HepG2 (cell line): ENCODE measurements at regions not wholly inside any gene's neighbourhood (a gene's known extent, or its start where the extent isn't known, plus 50 kb on each side); places are given as distances from the start of the nearest gene placed in this dataset.

ENCODE experiments used
- ATAC-seq: fragments of 200-7000 bp; cut with Tn5 transposase; 3 replicates; pipeline ENCODE4 v1.9.1; 2020; ENCODE audit warnings: mild to moderate bottlenecking, moderate library complexity
- BruUV-seq: library from RNA; stranded (reverse); fragments of 400-500 nt; replicated peaks from 2 replicates; lab custom pipeline; 2021; lab: Mats Ljungman, UMichigan
- CTCF ChIA-PET: fragments of 300-600 bp; formaldehyde crosslinking; extraction: SDS; loops from one replicate; lab custom pipeline; 2021; ENCODE audit warnings: low total read pairs, inconsistent platforms, low intra/inter-chr PET ratio; lab: Yijun Ruan, JAX
- POLR2A ChIA-PET: fragments of 350-600 bp; sonication (Branson Sonifier 250); formaldehyde crosslinking; loops from one replicate; lab custom pipeline; 2020; ENCODE audit warnings: antibody characterized with exemption, inconsistent platforms; lab: Yijun Ruan, JAX
- DNase-seq: peaks from one replicate; pipeline ENCODE4 v3.0.0-alpha.2; 2015; ENCODE audit warnings: low spot score
- FAIRE-seq: peaks from 3 replicates; lab custom pipeline; 2011; peaks lifted over from hg19 to GRCh38; lab: Jason Lieb, UNC
- H2AFZ ChIP-seq: one replicate; pipeline ENCODE4 v1.6.1; 2011; ENCODE audit warnings: low read length, inconsistent platforms
- H3K27ac ChIP-seq: fragments of 300-600 bp; 3 replicates; pipeline ENCODE4 v1.8.0; 2011; ENCODE audit warnings: mixed run types, mild to moderate bottlenecking, mixed read lengths, low read length, inconsistent platforms; ENCODE audit not compliant: insufficient read depth; ENCODE audit errors: extremely low read length
- H3K27me3 ChIP-seq, 2 experiments: fragments of 200-600 bp in 1 of 2; 2 replicates in 1 of 2; 3 replicates in 1 of 2; pipeline versions ENCODE4 v1.6.0 to v1.8.0; 2011; ENCODE audit warnings: low read length in 2 of 2, mild to moderate bottlenecking in 2 of 2, moderate library complexity in 2 of 2, inconsistent platforms in 1 of 2; ENCODE audit not compliant: insufficient read depth in 2 of 2, control insufficient read depth in 1 of 2
- H3K36me3 ChIP-seq, 2 experiments: fragments of 200-600 bp in 1 of 2; replicated peaks in 1 of 2; 2 replicates in 1 of 2; 3 replicates in 1 of 2; pipeline versions ENCODE4 v1.5.1 to v1.8.0; 2011; ENCODE audit warnings: low read length in 2 of 2, inconsistent platforms in 1 of 2; ENCODE audit not compliant: insufficient read depth in 2 of 2, control insufficient read depth in 1 of 2
- H3K4me1 ChIP-seq: 2 replicates; pipeline ENCODE4 v1.5.1; 2012; ENCODE audit warnings: low read length, inconsistent platforms; ENCODE audit not compliant: insufficient read depth
- H3K4me2 ChIP-seq: 2 replicates; pipeline ENCODE4 v1.6.0; 2011; ENCODE audit warnings: low read depth, low read length, inconsistent platforms
- H3K4me3 ChIP-seq, 3 experiments: fragments of 200-600 bp in 1 of 3; sonication (generic), shearing (Covaris generic) in 1 of 3; replicated peaks in 1 of 3; 2 replicates each; pipeline ENCODE4 v1.5.1; 2011 to 2016; ENCODE audit warnings: low read length in 3 of 3, inconsistent platforms in 2 of 3, low read depth in 2 of 3, mild to moderate bottlenecking in 2 of 3, control low read depth in 1 of 3, mixed read lengths in 1 of 3; ENCODE audit not compliant: insufficient read depth in 1 of 3
- H3K79me2 ChIP-seq: one replicate; pipeline ENCODE4 v1.6.1; 2011; ENCODE audit warnings: low read length, inconsistent platforms; ENCODE audit not compliant: insufficient read depth
- H3K9ac ChIP-seq: 2 replicates; pipeline ENCODE4 v1.6.0; 2011; ENCODE audit warnings: mild to moderate bottlenecking, low read depth, low read length, inconsistent platforms; ENCODE audit not compliant: insufficient read depth
- H3K9me3 ChIP-seq: 2 replicates; pipeline ENCODE4 v1.5.1; 2012; ENCODE audit warnings: mild to moderate bottlenecking, low read length
- H4K20me1 ChIP-seq: 2 replicates; pipeline ENCODE4 v1.6.0; 2011; ENCODE audit warnings: inconsistent platforms, mild to moderate bottlenecking, low read length, moderate library complexity; ENCODE audit not compliant: insufficient read depth
- CTCF ChIP-seq: sonication (generic); formaldehyde crosslinking; IDR thresholded peaks from 2 replicates; pipeline ENCODE4 v1.5.0; 2020; ENCODE audit warnings: mild to moderate bottlenecking, missing genetic modification reagents, moderate library complexity
- ESRRA ChIP-seq: sonication (generic); formaldehyde crosslinking; IDR thresholded peaks from 2 replicates; pipeline ENCODE4 v1.5.1; 2020; ENCODE audit warnings: mild to moderate bottlenecking, low read depth, missing genetic modification reagents
- GABPA ChIP-seq, 2 experiments: IDR thresholded peaks; 2 replicates each; pipeline ENCODE4 v1.6.1; 2011 to 2016; ENCODE audit warnings: low read depth in 2 of 2, low read length in 1 of 2, missing biosample characterization in 1 of 2, missing genetic modification characterization in 1 of 2
- HNRNPL ChIP-seq: fragments of 200-400 bp; formaldehyde crosslinking; IDR thresholded peaks from 2 replicates; pipeline ENCODE4 v1.6.1; 2017; ENCODE audit warnings: mild to moderate bottlenecking, low read depth, low read length
- ISX ChIP-seq: sonication (generic); formaldehyde crosslinking; conservative IDR thresholded peaks from 2 replicates; pipeline ENCODE4 v1.5.0; 2020; ENCODE audit warnings: missing genetic modification reagents
- MAZ ChIP-seq, 2 experiments: sonication (generic) in 1 of 2; formaldehyde crosslinking in 1 of 2; IDR thresholded peaks; 2 replicates each; pipeline versions ENCODE4 v1.5.0 to v1.6.1; 2012 to 2020; ENCODE audit warnings: low read depth in 2 of 2, mild to moderate bottlenecking in 2 of 2, borderline replicate concordance in 1 of 2, improper control_type of control experiment in 1 of 2, low read length in 1 of 2, missing genetic modification reagents in 1 of 2, moderate library complexity in 1 of 2
- SNAPC5 ChIP-seq: sonication (generic); formaldehyde crosslinking; IDR thresholded peaks from 2 replicates; pipeline ENCODE4 v1.8.1; 2023; ENCODE audit warnings: mild to moderate bottlenecking, missing genetic modification reagents, borderline replicate concordance
- SNRNP70 ChIP-seq: fragments of 200-400 bp; formaldehyde crosslinking; IDR thresholded peaks from 2 replicates; pipeline ENCODE4 v1.6.1; 2017; ENCODE audit warnings: mild to moderate bottlenecking, low read depth, low read length, moderate library complexity
- USF2 ChIP-seq, 2 experiments: sonication (generic) in 1 of 2; formaldehyde crosslinking in 1 of 2; IDR thresholded peaks; 2 replicates each; pipeline versions ENCODE4 v1.5.1 to v1.6.1; 2011 to 2020; ENCODE audit warnings: borderline replicate concordance in 1 of 2, low read depth in 1 of 2, low read length in 1 of 2, mild to moderate bottlenecking in 1 of 2, missing genetic modification reagents in 1 of 2, moderate library complexity in 1 of 2
- ZFP41 ChIP-seq: sonication (generic); formaldehyde crosslinking; IDR thresholded peaks from 2 replicates; pipeline ENCODE4 v1.4.0; 2020; ENCODE audit warnings: mild to moderate bottlenecking, missing genetic modification reagents, borderline replicate concordance
- ZKSCAN5 ChIP-seq: sonication (generic); formaldehyde crosslinking; IDR thresholded peaks from 2 replicates; pipeline ENCODE4 v1.5.1; 2020; ENCODE audit warnings: mild to moderate bottlenecking, missing genetic modification reagents
- ZNF740 ChIP-seq: sonication (generic); formaldehyde crosslinking; IDR thresholded peaks from 2 replicates; pipeline ENCODE4 v1.4.0; 2020; ENCODE audit warnings: missing genetic modification reagents
- WGBS: methylation state at CpG from one replicate; pipeline ENCODE4 v1.1.6; 2017; ENCODE audit warnings: low lambda C conversion rate; 5-methylcytosine and 5-hydroxymethylcytosine counted together
- in situ Hi-C: cut with HindIII; loops from 2 replicates; pipeline ENCODE4 v1.10.0; 2017; ENCODE audit warnings: low pct_unique_long_range_greater_than_20kb; ENCODE audit not compliant: extremely low pct_ligation_motif_present
- intact Hi-C: fragments of 100-400 bp; cut with micrococcal nuclease; formaldehyde crosslinking; loops from one replicate; pipeline ENCODE4 v1.10.0; 2022; ENCODE audit not compliant: unreplicated experiment

- peak; percentile 25; the same call in 1 of the 2 replicates for TF ChIP-seq CTCF
- TF ChIP-seq GABPA (IDR thresholded peaks at IDR 0.05; ENCODE audit: low read depth, low read length) = peak; percentile 29; the same call in 1 of the 2 replicates
- peak; percentile 59; the same call in 1 of the 2 replicates for TF ChIP-seq GABPA (CRISPR knock-in tag; IDR thresholded peaks at IDR 0.05; ENCODE audit: low read depth)
- TF ChIP-seq ZFP41 (CRISPR knock-in tag) = no peak
- no peak for TF ChIP-seq ESRRA
These were observed 301.7 kb upstream of the RORA start (continued) for GRCh38 chr15:61530769-61531168.

GRCh38 chr15:61528581-61528910 is 299.4 kb upstream of the RORA start:
- CTCF ChIA-PET = no interaction called here
- Histone ChIP-seq H3K4me2 (no peak overlapping the region), H3K79me2 (no peaks in the 10 kb centered on the region), H3K9me3 (no peaks in the 10 kb centered on the region), H3K9ac (no peak overlapping the region), H3K27me3 (peaks cover 0 to 8% of the 10 kb centered on the region in 2 experiments; a peak in 1 of 5 replicates), H3K4me1 (no peaks in the 10 kb centered on the region), H3K4me3 (no peak overlapping the region), H3K36me3 (no peaks in the 10 kb centered on the region), H4K20me1 (no peaks in the 10 kb centered on the region), H3K27ac (no peak overlapping the region), H2AFZ (no peak overlapping the region)
- FAIRE-seq (no peak), DNase-seq (no peak), ATAC-seq (no peak)
- in situ Hi-C loops = no loop called here
- 6% methylated on average over 2 of the region's 2 CpGs for WGBS
- intact Hi-C loops = no loop called here
- POLR2A ChIA-PET = no interaction called here
- TF ChIP-seq SNRNP70 (no peak), ISX (CRISPR knock-in tag) (no peak), SNAPC5 (CRISPR knock-in tag) (no peak), USF2 (IDR thresholded peaks at IDR 0.05; ENCODE audit: low read depth, low read length) (no peak), USF2 (CRISPR knock-in tag; IDR thresholded peaks at IDR 0.05; ENCODE audit: borderline replicate concordance) (no peak), ZNF740 (CRISPR knock-in tag) (no peak), HNRNPL (no peak), ZKSCAN5 (CRISPR knock-in tag) (no peak), MAZ (IDR thresholded peaks at IDR 0.05; ENCODE audit: borderline replicate concordance, low read depth, low read length) (no peak), MAZ (CRISPR knock-in tag; IDR thresholded peaks at IDR 0.05; ENCODE audit: low read depth) (no peak)
- no TSS peak for BruUV-seq
